OCI-LY7 (cell line): ENCODE measurements at regions not wholly inside any gene's neighbourhood (a gene's known extent, or its start where the extent isn't known, plus 50 kb on each side); places are given as distances from the start of the nearest gene placed in this dataset.
"Not testable (repeated sequence)": the region's sequence is repeated elsewhere in the genome, so short reads cannot be mapped to it uniquely, and the experiment has no call there.

ENCODE experiments used
- EZH2phosphoT487 ChIP-seq: fragments of 200-600 bp; sonication (generic); IDR thresholded peaks from 2 replicates; pipeline ENCODE4 v1.6.1; 2018; ENCODE audit warnings: low read depth, borderline replicate concordance, mild to moderate bottlenecking, mixed run types, antibody characterized with exemption, low read length, moderate library complexity, mixed read lengths
- TF ChIP-seq, protein P1 (sequence below): fragments of 200-600 bp; sonication (generic); conservative IDR thresholded peaks from 2 replicates; pipeline ENCODE4 v1.5.1; 2014; ENCODE audit warnings: mild to moderate bottlenecking, antibody characterized with exemption, low read length, moderate library complexity, mixed read lengths

- TF ChIP-seq, protein P1, sequence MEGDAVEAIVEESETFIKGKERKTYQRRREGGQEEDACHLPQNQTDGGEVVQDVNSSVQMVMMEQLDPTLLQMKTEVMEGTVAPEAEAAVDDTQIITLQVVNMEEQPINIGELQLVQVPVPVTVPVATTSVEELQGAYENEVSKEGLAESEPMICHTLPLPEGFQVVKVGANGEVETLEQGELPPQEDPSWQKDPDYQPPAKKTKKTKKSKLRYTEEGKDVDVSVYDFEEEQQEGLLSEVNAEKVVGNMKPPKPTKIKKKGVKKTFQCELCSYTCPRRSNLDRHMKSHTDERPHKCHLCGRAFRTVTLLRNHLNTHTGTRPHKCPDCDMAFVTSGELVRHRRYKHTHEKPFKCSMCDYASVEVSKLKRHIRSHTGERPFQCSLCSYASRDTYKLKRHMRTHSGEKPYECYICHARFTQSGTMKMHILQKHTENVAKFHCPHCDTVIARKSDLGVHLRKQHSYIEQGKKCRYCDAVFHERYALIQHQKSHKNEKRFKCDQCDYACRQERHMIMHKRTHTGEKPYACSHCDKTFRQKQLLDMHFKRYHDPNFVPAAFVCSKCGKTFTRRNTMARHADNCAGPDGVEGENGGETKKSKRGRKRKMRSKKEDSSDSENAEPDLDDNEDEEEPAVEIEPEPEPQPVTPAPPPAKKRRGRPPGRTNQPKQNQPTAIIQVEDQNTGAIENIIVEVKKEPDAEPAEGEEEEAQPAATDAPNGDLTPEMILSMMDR: not testable (repeated sequence)
- not testable (repeated sequence) for TF ChIP-seq EZH2phosphoT487
These were observed 192.8 kb downstream of the AKAIN1 start for GRCh38 chr18:5004031-5004820.
